Activated CD4-positive, alpha-beta T cell treated with anti-CD3 and anti-CD28 coated beads for 4 hours (primary cell): ENCODE measurements at regions not wholly inside any gene's neighbourhood (a gene's known extent, or its start where the extent isn't known, plus 50 kb on each side); places are given as distances from the start of the nearest gene placed in this dataset.
"Not testable (repeated sequence)": the region's sequence is repeated elsewhere in the genome, so short reads cannot be mapped to it uniquely, and the experiment has no call there.

Experiments
- DNase-seq, 2 donors: peaks; one replicate each; pipeline ENCODE4 v3.0.0-alpha.2; 2020

- DNase-seq: no peak
These were observed 455.3 kb downstream of the DMRT2 start for GRCh38 chr9:1505489-1505888.

GRCh38 chr9:1510712-1511111 is 460.6 kb downstream of the DMRT2 start:
- DNase-seq: no peak

DNA sequence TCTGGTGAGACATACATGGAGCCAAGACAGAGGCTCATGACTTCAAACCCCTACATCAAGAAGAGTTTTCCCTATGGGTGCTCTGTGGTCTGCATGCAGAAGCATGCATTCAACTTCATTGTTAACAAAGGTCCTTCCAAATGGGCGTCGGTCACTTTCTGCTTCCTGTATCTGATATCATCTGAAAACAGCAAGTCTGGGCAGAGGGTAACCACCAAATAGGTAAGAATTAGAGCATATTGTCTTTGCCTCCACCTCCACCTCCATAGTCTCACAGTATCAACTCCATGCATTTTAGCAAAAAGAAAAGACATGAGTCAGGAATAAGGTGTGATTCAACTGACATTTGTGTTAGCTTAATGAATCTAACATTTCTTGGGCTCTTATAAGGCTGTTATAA is 462.9 kb downstream of the DMRT2 start:
- no peak for DNase-seq

- DNase-seq: no peak
These were observed 464.1 kb downstream of the DMRT2 start for GRCh38 chr9:1514250-1514649.

DNA sequence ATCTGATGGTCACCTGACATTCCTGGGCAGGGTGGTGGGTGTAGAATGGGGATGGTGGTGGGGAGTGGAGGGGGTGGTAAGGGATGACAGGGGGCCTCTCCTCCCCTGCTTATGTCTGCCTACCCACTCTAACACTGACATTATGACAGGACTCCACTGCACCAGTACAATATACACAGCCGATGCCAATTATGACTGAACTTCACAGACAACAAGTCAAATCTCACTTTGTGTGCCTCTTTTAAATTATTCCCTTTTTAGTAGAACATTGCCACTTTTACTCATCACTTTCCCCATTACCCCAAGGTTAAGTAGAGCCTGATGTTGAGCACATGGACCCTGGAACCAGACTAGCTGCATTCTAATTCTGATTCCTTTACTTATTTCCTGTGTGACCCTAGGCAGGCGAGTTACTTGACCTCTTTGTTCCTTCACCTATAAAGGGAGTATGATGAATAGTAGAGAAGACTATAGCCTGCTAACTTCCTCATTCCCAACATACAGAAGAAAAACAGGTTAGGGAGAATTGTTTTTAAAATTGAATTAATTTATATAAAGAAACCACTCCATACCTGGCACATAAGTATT is 464.7 kb downstream of the DMRT2 start:
- no peak for DNase-seq

DNA sequence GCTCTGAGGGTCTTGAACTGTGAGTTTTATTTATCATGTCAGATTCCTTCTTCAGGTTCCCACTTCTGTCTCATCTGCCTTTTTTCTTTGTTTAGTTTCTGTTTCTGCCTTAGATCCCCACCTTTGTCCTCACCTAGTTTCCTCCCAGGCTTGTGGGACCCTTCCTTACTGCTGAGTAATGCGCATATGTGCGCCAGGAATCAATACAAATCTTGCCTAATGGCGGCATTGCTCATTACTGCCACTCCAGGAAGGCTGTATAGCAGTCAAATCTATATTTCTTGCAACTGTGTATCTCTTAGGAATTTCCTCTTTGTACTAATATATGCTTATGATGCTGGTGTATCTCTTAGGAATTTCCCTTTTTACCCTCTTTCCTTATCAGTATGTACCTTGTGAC is 465.4 kb downstream of the DMRT2 start:
- DNase-seq: no peak

DNA sequence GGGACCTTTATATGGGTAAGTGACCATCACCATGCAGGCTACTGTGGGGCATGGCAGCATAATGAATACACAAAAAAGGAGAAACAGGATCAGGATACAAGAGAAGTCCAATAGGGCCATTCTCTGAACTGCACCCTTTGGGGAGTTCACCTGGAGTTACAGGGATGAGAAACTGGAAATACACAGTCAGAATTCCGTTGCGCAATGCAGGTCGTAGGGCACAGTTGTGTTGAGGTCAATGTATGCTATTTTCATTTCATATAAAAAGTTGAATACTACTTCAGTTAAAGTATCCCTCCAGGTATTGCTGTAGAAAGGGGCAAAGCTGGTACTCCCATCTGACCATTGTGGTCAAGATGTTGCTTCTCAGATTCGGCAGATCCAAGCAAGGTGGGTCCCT is 471.4 kb downstream of the DMRT2 start:
- no peak for DNase-seq

DNA sequence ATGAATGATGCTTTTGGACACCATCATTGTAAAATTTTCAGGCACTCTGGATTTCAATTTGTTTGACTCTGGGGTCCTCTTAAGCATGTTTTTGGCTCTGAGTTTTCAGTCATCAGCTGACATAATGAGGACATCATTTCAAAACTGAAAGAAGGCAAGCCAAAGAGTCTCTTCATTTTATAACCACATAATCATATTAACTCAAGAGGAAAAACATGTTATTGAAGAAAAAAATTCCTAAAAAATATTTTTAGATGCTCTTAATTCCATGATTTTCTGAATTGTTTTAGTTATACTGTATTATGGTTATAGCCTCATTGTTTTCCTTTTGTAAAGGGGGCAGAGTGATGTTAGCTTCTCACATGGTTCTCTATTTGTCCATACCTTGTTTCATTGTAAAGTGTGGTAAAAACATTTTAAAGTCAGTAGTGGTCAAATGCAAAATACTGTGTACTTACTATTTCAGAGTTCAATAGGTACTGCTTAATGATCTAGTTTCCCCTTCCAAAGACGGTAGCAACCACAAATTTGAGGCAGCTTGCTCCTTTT is 472.1 kb downstream of the DMRT2 start:
- no peak for DNase-seq

GRCh38 chr9:1528456-1528855 is 478.3 kb downstream of the DMRT2 start:
- DNase-seq: no peak

GRCh38 chr9:1530696-1531095 is 480.5 kb downstream of the DMRT2 start:
- DNase-seq: no peak

GRCh38 chr9:1531424-1531823 is 481.3 kb downstream of the DMRT2 start:
- no peak for DNase-seq

- DNase-seq: no peak
These were observed 482.0 kb downstream of the DMRT2 start for GRCh38 chr9:1532171-1532570.

DNA sequence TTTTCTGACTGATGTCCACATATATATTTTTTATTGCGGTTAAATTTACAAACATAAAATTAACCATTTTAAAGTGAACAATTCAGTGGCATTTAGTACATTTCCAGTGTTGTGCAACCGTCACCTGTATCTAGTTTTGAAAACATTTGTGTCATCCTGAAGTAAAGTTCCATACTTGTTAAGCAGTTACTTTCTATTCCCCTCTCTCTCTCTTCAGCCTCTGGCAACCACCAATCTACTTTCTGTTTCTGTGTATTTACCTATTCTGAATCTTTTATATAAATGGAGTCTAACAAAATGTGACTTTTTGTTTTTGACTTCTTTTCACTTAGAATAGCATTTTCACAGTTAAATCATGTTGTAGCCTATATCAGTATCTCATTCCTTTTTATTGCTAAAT is 480.1 kb upstream of the SMARCA2 start:
- no peak for DNase-seq

DNA sequence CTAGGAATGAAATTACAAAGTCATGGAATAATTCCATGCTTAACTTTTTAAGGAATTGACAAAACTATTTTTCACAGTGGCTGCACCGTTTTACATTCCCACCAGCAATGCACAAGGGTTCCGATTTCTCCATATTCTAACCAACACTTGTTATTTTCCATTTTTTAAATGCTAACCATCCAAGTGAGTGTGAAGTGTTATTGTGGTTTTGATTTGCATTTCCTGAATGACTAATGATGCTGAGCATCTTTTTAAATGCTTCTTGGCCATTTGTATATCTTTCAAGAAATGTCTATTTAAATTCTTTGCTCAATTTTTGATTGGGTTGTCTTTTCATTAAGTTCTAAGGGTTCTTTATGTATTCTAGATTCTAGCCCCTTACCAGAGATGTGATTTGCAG is 479.5 kb upstream of the SMARCA2 start:
- no peak for DNase-seq

GRCh38 chr9:1536522-1537170 is 478.5 kb upstream of the SMARCA2 start:
- no peak for DNase-seq

GRCh38 chr9:1538301-1538700 is 476.8 kb upstream of the SMARCA2 start:
- no peak for DNase-seq

DNA sequence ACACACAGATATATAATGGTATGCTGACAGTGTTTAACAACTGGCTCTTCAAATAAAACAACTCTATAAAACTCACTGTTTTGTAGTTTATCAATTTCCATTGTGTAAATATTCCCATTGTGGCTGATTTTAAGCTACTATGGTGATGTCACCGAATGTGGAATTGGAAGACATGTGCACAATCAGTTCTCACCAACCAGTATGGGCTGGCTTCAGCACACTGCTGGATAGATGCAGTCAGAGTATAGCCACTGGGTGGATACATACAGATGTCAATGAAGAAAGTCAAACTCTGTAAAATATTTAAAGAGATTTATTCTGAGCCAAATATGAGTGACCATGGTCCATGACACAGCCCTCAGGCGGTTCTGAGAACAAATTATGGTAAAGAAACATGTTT is 475.9 kb upstream of the SMARCA2 start:
- DNase-seq: no peak

- DNase-seq: no peak
These were observed 464.5 kb upstream of the SMARCA2 start for GRCh38 chr9:1550636-1551035.

DNA sequence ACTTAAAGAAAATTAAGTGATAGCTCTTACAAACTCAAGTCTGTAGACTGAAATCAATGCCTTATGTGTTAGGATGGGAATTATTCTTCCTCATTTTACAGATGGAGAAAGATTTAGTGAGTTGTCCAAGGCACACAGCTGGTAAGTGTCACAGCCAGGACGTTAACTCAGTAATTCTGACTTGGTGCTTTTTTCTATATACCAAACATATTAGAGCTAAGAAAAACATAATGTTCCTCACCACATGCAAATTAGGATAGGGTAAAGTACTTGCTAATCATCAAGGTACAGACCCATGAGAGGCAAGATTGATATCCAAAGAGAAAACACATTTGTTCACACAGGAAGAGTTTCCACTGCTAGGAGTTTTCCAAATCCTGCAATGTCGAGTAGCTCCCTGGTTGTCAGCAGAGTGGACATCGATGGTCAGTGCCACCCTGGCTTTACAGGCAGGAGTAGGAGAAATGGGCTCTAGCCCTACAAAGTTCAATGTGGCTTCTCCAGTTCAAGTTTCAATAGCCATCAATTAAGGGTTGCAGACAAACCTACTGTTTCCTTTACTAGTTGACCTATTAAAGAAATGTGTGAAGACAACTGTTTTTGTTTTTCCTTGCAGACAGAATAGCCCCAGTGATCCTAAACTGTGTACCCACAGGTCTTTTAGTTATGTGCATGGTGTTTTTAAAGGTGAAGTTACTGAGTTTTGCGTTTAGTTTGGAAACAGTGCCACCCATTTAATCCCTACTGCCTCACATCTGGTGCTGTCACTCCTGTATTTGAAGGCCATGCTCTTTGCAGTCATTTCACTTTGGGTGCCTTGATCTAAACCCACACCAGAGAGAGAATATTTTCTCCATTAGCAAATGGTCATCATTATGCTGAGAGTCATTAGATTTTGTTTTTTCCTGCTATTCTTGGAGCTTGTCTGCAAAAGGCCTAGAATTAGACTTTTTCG is 460.8 kb upstream of the SMARCA2 start:
- DNase-seq: no peak

DNA sequence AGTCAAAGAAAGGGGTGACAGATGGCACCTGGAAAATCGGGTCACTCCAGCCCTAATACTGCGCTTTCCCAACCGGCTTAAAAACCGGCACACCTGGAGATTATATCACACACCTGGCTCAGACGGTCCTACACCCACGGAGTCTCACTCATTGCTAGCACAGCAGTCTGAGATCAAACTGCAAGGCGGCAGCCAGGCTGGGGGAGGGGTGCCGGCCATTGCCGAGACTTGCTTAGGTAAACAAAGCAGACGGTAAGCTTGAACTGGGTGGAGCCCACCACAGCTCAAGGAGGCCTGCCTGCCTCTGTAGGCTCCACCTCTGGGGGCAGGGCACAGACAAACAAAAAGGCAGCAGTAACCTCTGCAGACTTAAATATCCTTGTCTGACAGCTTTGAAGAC is 456.5 kb upstream of the SMARCA2 start:
- DNase-seq: not testable (repeated sequence)

DNA sequence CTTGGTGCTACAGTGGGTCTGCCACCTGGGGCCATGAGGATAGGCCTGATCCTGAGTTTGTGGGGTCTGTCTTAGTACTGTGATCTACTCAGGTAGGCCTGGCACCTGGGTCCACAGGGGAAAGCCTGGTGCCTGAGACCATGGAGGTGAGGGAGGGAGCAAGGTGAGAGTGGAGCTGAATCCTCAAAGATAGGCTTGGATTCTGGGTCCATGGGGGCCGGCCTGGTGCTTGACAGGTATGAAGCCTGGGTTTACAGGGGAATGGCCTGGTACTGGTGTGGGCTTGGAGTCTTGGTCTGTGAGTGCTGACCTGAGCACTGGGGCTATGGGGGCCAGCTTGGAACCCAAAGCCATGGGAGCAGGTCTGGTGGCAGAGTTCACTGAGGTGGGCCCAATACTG is 439.2 kb upstream of the SMARCA2 start:
- DNase-seq: no peak

GRCh38 chr9:1580215-1580614 is 434.9 kb upstream of the SMARCA2 start:
- DNase-seq: no peak

GRCh38 chr9:1581926-1582325 is 433.2 kb upstream of the SMARCA2 start:
- no peak for DNase-seq

DNA sequence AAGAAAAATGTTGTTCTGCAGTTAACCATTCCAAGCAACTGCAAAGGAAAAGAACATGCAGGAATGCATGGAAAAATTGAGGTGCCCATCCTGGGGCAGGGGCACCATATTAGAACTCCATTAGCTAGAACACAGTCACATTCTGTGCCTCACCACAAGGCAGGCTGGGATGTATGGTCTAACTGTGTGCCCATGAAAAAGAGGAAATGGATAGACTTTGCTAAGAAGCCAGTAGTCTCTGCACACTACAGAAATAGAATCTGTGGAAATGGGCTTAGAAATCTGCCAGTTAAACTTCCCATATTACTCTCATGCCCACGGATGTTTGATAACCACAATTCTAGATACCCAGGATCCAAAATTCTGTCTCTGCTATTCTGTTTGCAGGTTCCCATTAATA is 423.8 kb upstream of the SMARCA2 start:
- no peak for DNase-seq
